ENCODE measurements at regions not wholly inside any gene's neighbourhood (a gene's known extent, or its start where the extent isn't known, plus 50 kb on each side); places are given as distances from the start of the nearest gene placed in this dataset.

DNA sequence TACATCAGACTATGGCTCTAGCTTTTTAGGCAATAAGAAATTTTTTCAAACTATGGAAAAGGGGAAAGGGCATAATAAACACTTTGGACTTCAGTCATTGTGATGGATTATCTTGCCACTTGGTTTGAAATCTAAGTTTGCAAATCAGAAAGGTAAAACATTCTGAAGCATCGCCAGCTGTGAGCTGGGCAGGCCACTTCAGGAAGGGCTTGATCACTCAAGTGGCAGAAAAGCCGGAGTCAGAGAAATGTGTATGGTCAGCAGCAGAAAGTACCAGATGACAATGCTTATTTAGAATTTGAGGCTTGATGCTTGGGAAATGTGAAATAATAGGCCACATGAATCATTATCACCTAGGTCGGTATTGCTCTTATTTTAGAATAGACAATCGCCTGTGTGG lies 79.7 kb downstream of the ZNF648 start:
- Histone ChIP-seq H3K4me2 (no peak overlapping the region), H3K27me3 (ENCODE audit: insufficient read depth, low read depth) (peaks cover 40% of the 10 kb centered on the region), H4K20me1 (ENCODE audit: insufficient read depth) (no peaks in the 10 kb centered on the region), H3K79me2 (ENCODE audit: low read depth) (no peaks in the 10 kb centered on the region), H3K9me2 (ENCODE audit: insufficient read depth) (no peaks in the 10 kb centered on the region), H3K4me3 (no peak overlapping the region), H3K27ac (no peak overlapping the region), H3K36me3 (ENCODE audit: low read depth) (no peaks in the 10 kb centered on the region), H3F3A (ENCODE audit: insufficient read depth, low read depth) (no peaks in the 10 kb centered on the region), H3K9me3 (ENCODE audit: insufficient read depth, low read depth) (no peaks in the 10 kb centered on the region), H2AFZ (no peak overlapping the region), H3K4me1 (replicated peaks; ENCODE audit: insufficient read depth) (no peaks in the 10 kb centered on the region)
- POLR2A ChIA-PET (ENCODE audit: unreplicated experiment): no interaction called here
- no peak for DNase-seq
- TF ChIP-seq EZH2 (IDR thresholded peaks at IDR 0.05; ENCODE audit: low read depth): no peak
- TF ChIP-seq, protein P1, sequence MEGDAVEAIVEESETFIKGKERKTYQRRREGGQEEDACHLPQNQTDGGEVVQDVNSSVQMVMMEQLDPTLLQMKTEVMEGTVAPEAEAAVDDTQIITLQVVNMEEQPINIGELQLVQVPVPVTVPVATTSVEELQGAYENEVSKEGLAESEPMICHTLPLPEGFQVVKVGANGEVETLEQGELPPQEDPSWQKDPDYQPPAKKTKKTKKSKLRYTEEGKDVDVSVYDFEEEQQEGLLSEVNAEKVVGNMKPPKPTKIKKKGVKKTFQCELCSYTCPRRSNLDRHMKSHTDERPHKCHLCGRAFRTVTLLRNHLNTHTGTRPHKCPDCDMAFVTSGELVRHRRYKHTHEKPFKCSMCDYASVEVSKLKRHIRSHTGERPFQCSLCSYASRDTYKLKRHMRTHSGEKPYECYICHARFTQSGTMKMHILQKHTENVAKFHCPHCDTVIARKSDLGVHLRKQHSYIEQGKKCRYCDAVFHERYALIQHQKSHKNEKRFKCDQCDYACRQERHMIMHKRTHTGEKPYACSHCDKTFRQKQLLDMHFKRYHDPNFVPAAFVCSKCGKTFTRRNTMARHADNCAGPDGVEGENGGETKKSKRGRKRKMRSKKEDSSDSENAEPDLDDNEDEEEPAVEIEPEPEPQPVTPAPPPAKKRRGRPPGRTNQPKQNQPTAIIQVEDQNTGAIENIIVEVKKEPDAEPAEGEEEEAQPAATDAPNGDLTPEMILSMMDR (conservative IDR thresholded peaks at IDR 0.05): no peak
- CTCF ChIA-PET: interaction anchor here (0.6 kb wide), 1 partner anchor 625 kb away, joined by 3 read pairs; no protein-coding TSS in a partner anchor
- BruUV-seq (replicated peaks): no TSS peak
- intact Hi-C loops (cut with micrococcal nuclease; ENCODE audit: unreplicated experiment): no loop called here

DNA sequence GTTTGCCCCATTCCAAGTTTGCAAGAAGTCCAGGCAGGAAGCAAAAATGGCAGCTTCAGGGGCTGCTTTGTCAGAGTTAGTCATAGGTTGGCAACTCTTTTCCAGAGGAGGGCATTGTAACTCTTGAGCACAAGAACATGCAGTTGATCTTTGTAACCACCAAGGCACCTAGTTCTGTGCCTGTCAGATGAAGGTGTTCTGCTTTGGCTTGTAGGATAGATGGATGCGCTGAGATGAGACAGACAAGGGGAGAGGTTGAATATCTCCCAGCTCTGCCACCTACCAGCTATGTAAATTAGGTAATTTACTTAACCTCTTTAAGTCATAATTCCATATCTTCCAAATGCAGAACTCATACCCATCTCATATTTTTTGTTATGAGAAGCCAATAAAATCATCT lies 89.3 kb downstream of the ZNF648 start:
- peaks cover 8% of the 10 kb centered on the region for H3K27me3 ChIP-seq (ENCODE audit: insufficient read depth, low read depth)
- no peak overlapping the region for H3K4me2 ChIP-seq
- no peak overlapping the region for H3K4me3 ChIP-seq
- CTCF ChIA-PET: no interaction called here
- H3K9me2 ChIP-seq (ENCODE audit: insufficient read depth): no peaks in the 10 kb centered on the region
- H3K9me3 ChIP-seq (ENCODE audit: insufficient read depth, low read depth): no peaks in the 10 kb centered on the region
- DNase-seq: no peak
- no peaks in the 10 kb centered on the region for H3K79me2 ChIP-seq (ENCODE audit: low read depth)
- BruUV-seq (replicated peaks): no TSS peak
- H3F3A ChIP-seq (ENCODE audit: insufficient read depth, low read depth): no peaks in the 10 kb centered on the region
- H3K27ac ChIP-seq: no peak overlapping the region
- H2AFZ ChIP-seq: no peak overlapping the region
- no peaks in the 10 kb centered on the region for H3K4me1 ChIP-seq (replicated peaks; ENCODE audit: insufficient read depth)
- H4K20me1 ChIP-seq (ENCODE audit: insufficient read depth): no peaks in the 10 kb centered on the region
- H3K36me3 ChIP-seq (ENCODE audit: low read depth): no peaks in the 10 kb centered on the region
- TF ChIP-seq, protein P1 (conservative IDR thresholded peaks at IDR 0.05): no peak
- TF ChIP-seq EZH2 (IDR thresholded peaks at IDR 0.05; ENCODE audit: low read depth): no peak
- intact Hi-C loops (cut with micrococcal nuclease; ENCODE audit: unreplicated experiment): no loop called here
- POLR2A ChIA-PET (ENCODE audit: unreplicated experiment): no interaction called here

DNA sequence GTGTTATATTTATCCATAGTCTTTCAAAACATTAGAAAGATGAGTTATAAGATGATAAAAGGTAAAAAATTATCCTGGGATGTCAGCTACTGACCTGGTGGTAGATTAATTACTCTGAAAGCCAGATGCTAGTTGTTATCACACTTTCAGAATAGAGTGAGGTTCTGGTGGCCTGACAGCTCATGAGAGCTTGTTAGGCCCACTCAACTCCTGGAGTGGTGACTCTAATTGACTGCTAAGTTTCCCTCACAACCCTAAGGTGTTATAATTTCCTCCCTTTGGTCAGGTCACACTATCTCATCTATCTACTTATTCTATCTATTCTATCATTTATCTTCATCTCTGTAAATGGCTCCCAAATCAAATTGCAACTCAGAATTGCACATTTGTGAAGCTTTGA lies 90.1 kb downstream of the ZNF648 start:
- no peaks in the 10 kb centered on the region for H3K9me2 ChIP-seq (ENCODE audit: insufficient read depth)
- no TSS peak for BruUV-seq (replicated peaks)
- H3K79me2 ChIP-seq (ENCODE audit: low read depth): no peaks in the 10 kb centered on the region
- no peak overlapping the region for H3K4me3 ChIP-seq
- no peaks in the 10 kb centered on the region for H3K36me3 ChIP-seq (ENCODE audit: low read depth)
- H3K27me3 ChIP-seq (ENCODE audit: insufficient read depth, low read depth): peaks cover 8% of the 10 kb centered on the region
- no peak overlapping the region for H3K4me2 ChIP-seq
- H3F3A ChIP-seq (ENCODE audit: insufficient read depth, low read depth): no peaks in the 10 kb centered on the region
- CTCF ChIA-PET: no interaction called here
- TF ChIP-seq, protein P1 (conservative IDR thresholded peaks at IDR 0.05): no peak
- TF ChIP-seq EZH2 (IDR thresholded peaks at IDR 0.05; ENCODE audit: low read depth): no peak
- H3K9me3 ChIP-seq (ENCODE audit: insufficient read depth, low read depth): no peaks in the 10 kb centered on the region
- POLR2A ChIA-PET (ENCODE audit: unreplicated experiment): no interaction called here
- no peak overlapping the region for H2AFZ ChIP-seq
- no peak for DNase-seq
- intact Hi-C loops (cut with micrococcal nuclease; ENCODE audit: unreplicated experiment): no loop called here
- no peak overlapping the region for H3K27ac ChIP-seq
- H4K20me1 ChIP-seq (ENCODE audit: insufficient read depth): no peaks in the 10 kb centered on the region
- no peaks in the 10 kb centered on the region for H3K4me1 ChIP-seq (replicated peaks; ENCODE audit: insufficient read depth)
